Osteoblast (primary cell): ENCODE measurements at regions not wholly inside any gene's neighbourhood (a gene's known extent, or its start where the extent isn't known, plus 50 kb on each side); places are given as distances from the start of the nearest gene placed in this dataset. TPM values are rescaled to one million over a fixed set of nuclear protein-coding genes. Genes with fewer than 3 reads are reported as not detected.

Source experiments
- DNase-seq: peaks from one replicate; pipeline ENCODE4 v3.0.0; 2011; ENCODE audit warnings: low spot score, mixed read lengths; ENCODE audit not compliant: insufficient read length; ENCODE audit errors: missing footprints
- H2AFZ ChIP-seq: 2 replicates; pipeline ENCODE4 v1.6.0; 2011; ENCODE audit warnings: mild to moderate bottlenecking, low read length
- H3K27ac ChIP-seq: 2 replicates; pipeline ENCODE4 v1.5.1; 2011; ENCODE audit warnings: mild to moderate bottlenecking, low read depth, low read length, moderate library complexity
- H3K27me3 ChIP-seq: 2 replicates; pipeline ENCODE4 v1.6.0; 2012; ENCODE audit warnings: mild to moderate bottlenecking, control low read depth, inconsistent platforms, low read length, moderate library complexity; ENCODE audit not compliant: insufficient read depth
- H3K36me3 ChIP-seq: 2 replicates; pipeline ENCODE4 v1.5.1; 2011; ENCODE audit warnings: mild to moderate bottlenecking, low read length, control low read depth, moderate library complexity; ENCODE audit not compliant: insufficient read depth
- H3K4me1 ChIP-seq: 2 replicates; pipeline ENCODE4 v1.5.1; 2011; ENCODE audit warnings: mild to moderate bottlenecking, low read length, control low read depth, moderate library complexity; ENCODE audit not compliant: insufficient read depth
- H3K4me2 ChIP-seq: 2 replicates; pipeline ENCODE4 v1.6.0; 2011; ENCODE audit warnings: mild to moderate bottlenecking, low read length; ENCODE audit not compliant: insufficient read depth
- H3K4me3 ChIP-seq: fragments of 200-600 bp; sonication (generic); 3 replicates; pipeline ENCODE4 v1.5.1; 2012; ENCODE audit warnings: mild to moderate bottlenecking, low read length, inconsistent platforms; ENCODE audit not compliant: insufficient read depth
- H3K79me2 ChIP-seq: 2 replicates; pipeline ENCODE4 v1.6.0; 2012; ENCODE audit warnings: mild to moderate bottlenecking, low read length, control low read depth, inconsistent platforms; ENCODE audit not compliant: insufficient read depth
- H3K9me3 ChIP-seq: 2 replicates; pipeline ENCODE4 v1.5.1; 2011; ENCODE audit warnings: low read depth, low read length, control low read depth
- H4K20me1 ChIP-seq: 2 replicates; pipeline ENCODE4 v1.6.0; 2012; ENCODE audit warnings: mild to moderate bottlenecking, low read length, control low read depth; ENCODE audit not compliant: insufficient read depth
- CTCF ChIP-seq: IDR thresholded peaks from 2 replicates; pipeline ENCODE4 v1.5.1; 2011; ENCODE audit warnings: mild to moderate bottlenecking, low read depth, low read length, moderate library complexity; ENCODE audit errors: extremely low read depth
- small RNA-seq: library from RNA; depleted of rRNA; stranded (forward); fragments of <200 nt; gene quantifications from one replicate; pipeline ENCODE3, GENCODE V24; 2012

- H3K4me3 ChIP-seq, result no peak overlapping the region
- H3K36me3 ChIP-seq, result no peaks in the 10 kb centered on the region
- DNase-seq, result no peak
- H4K20me1 ChIP-seq, result no peaks in the 10 kb centered on the region
- H2AFZ ChIP-seq, result no peak overlapping the region
- H3K9me3 ChIP-seq, result peaks cover 3% of the 10 kb centered on the region
- no peaks in the 10 kb centered on the region for H3K4me1 ChIP-seq
- TF ChIP-seq CTCF, result no peak
- peaks cover 4% of the 10 kb centered on the region for H3K27me3 ChIP-seq
- H3K27ac ChIP-seq, result no peak overlapping the region
- H3K79me2 ChIP-seq, result no peaks in the 10 kb centered on the region
- no peak overlapping the region for H3K4me2 ChIP-seq
Observed at GRCh38 chr22:27697888-27698287, 103.7 kb downstream of the MN1 start.

Small RNA genes lying in the stretch of these regions (small RNA-seq; reads per million reads assigned to genes)
- not detected for gene RNU6-1066P
